ENCODE measurements at regions not wholly inside any gene's neighbourhood (a gene's known extent, or its start where the extent isn't known, plus 50 kb on each side); places are given as distances from the start of the nearest gene placed in this dataset.

- no peak for TF ChIP-seq CTCF (conservative IDR thresholded peaks at IDR 0.05; ENCODE audit: low read depth, low read length)
- no peak overlapping the region for H3K4me3 ChIP-seq (ENCODE audit: low read depth, low read length)
- DNase-seq (ENCODE audit: low read depth): no peak
Observed at GRCh38 chr9:88313364-88314220, 74.7 kb upstream of the SPIN1 start.

DNA sequence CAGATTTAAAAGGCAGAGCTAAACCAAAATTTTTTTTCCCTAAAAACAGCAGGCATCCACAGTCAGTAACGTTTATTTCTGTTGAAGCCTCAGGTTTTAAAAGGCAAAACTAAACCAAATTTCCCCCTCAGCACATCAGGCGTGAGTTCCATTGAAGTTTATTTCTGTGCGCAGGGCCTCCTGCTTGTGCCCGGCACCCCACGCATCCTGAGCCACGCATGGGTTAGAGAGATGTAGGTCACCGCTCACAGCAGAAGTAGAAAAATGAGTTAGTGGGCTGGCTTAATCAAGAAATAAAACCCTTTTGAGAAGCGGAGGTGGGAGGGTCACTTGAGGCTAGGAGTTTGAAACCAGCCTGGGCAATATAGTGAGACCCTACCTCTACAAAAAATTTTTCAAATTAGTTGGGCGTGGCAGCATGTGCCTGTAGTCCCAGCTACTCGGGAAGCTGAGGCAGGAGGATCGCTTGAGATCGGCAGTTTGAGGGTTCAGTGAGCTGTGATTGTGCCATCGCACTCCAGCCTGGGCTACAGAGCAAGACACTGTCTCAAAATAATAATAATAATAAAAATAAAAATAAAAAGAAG, 75.6 kb upstream of the SPIN1 start:
- DNase-seq (ENCODE audit: low read depth): no peak

DNA sequence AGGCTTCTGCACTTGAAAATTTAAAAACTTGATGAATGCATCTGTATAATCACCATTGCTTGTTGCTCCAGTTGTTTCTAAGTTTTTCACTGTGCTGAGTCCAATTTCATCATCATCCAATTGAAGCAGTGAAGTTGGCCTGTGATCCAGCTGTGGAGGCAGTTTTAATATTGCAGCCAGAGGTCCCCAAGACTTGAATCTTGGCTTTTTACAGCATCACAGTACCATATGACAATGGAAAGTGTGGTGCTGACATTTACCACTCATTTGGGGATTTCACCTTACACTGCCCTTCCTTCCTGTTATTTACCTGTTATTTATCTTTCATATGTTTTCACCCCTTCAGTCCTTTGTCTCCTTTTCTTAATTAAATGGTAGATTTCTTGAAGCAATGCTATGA, 76.2 kb upstream of the SPIN1 start:
- TF ChIP-seq CTCF (conservative IDR thresholded peaks at IDR 0.05; ENCODE audit: low read depth, low read length): no peak
- DNase-seq (ENCODE audit: low read depth): no peak
- no peak overlapping the region for H3K4me3 ChIP-seq (ENCODE audit: low read depth, low read length)

More for the DNA sequence above, 75.6 kb upstream of the SPIN1 start:
- H3K4me3 ChIP-seq (ENCODE audit: low read depth, low read length): no peak overlapping the region
- TF ChIP-seq CTCF (conservative IDR thresholded peaks at IDR 0.05; ENCODE audit: low read depth, low read length): no peak

DNA sequence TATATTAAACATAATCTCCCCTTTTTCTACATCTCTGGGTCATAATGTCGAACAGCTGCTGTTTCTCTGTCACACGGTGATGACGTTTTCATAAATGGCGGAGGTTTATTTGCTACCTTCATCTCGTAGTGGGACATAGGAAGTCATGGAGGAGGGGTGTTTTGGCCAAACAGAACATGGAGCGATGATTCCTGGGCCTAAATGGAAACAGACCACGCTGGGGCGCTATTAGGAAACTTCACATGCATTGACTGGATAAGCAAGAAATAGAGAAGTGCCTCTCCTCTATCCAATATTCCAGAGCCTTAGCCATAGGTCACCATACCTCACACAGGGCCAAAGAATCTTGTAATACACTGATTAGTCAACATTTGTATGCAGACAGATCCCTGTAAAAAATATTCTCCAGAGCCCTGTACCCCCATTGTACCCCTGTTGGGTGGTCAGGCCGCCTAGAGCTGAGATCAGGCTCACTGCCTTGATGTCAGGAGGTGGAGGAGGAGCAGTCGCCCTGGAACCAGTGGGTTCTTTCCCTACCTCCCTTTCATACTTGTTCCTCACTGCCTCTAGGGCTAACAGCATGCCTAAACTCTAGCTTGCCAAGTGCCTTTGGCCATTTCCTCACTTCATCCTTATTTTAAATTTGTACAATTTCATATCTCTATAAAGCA, 77.8 kb upstream of the SPIN1 start:
- H3K4me3 ChIP-seq (ENCODE audit: low read depth, low read length): no peak overlapping the region
- DNase-seq (ENCODE audit: low read depth): no peak

GRCh38 chr9:88308831-88309560, 79.2 kb upstream of the SPIN1 start:
- no peak for TF ChIP-seq CTCF (conservative IDR thresholded peaks at IDR 0.05; ENCODE audit: low read depth, low read length)
- DNase-seq (ENCODE audit: low read depth): no peak
- no peak overlapping the region for H3K4me3 ChIP-seq (ENCODE audit: low read depth, low read length)

More for the DNA sequence above, 77.8 kb upstream of the SPIN1 start:
- TF ChIP-seq CTCF (conservative IDR thresholded peaks at IDR 0.05; ENCODE audit: low read depth, low read length): no peak

GRCh38 chr9:88307136-88307535, 81.1 kb upstream of the SPIN1 start:
- DNase-seq (ENCODE audit: low read depth): no peak
- TF ChIP-seq CTCF (conservative IDR thresholded peaks at IDR 0.05; ENCODE audit: low read depth, low read length): no peak
- no peak overlapping the region for H3K4me3 ChIP-seq (ENCODE audit: low read depth, low read length)

All from epithelial cell of proximal tubule (primary cell).